ENCODE measurements at regions not wholly inside any gene's neighbourhood (a gene's known extent, or its start where the extent isn't known, plus 50 kb on each side); places are given as distances from the start of the nearest gene placed in this dataset.

GRCh38 chr5:118040496-118040895 lies 947.9 kb downstream of the DTWD2 start:
- Histone ChIP-seq H4K8ac (replicated peaks; ENCODE audit: insufficient read length, low read depth, low read length) (no peak overlapping the region), H3K4me2 (ENCODE audit: insufficient read depth, insufficient read length, low read length) (no peak overlapping the region), H2AFZ (ENCODE audit: low read length) (no peak overlapping the region), H2BK15ac (ENCODE audit: low read depth, low read length) (no peak overlapping the region), H3K18ac (ENCODE audit: insufficient read length, low read depth, low read length) (no peak overlapping the region), H3K27ac (ENCODE audit: insufficient read length, low read depth, low read length) (no peak overlapping the region), H3K27me3 (ENCODE audit: insufficient read depth, low read length) (no peaks in the 10 kb centered on the region), H3K14ac (ENCODE audit: insufficient read depth, low read length) (no peak overlapping the region), H4K20me1 (ENCODE audit: control insufficient read depth, insufficient read depth, insufficient read length) (no peaks in the 10 kb centered on the region), H2BK20ac (ENCODE audit: low read depth, low read length, poor library complexity, severe bottlenecking) (no peak overlapping the region), H4K91ac (ENCODE audit: insufficient read length, low read depth, low read length) (no peak overlapping the region), H3K23ac (ENCODE audit: insufficient read length, low read depth, low read length) (no peak overlapping the region), H3T11ph (ENCODE audit: low read length) (no peak overlapping the region), H2BK12ac (ENCODE audit: insufficient read length, low read depth, low read length) (no peak overlapping the region), H3K23me2 (ENCODE audit: insufficient read length, low read depth, low read length, poor library complexity, severe bottlenecking) (no peaks in the 10 kb centered on the region), H3K9me3 (ENCODE audit: control insufficient read depth, low read depth, low read length) (no peaks in the 10 kb centered on the region), H3K4me1 (ENCODE audit: insufficient read depth, low read length) (no peaks in the 10 kb centered on the region), H3K9ac (ENCODE audit: extremely low read depth, insufficient read length, low read length) (no peak overlapping the region), H4K5ac (ENCODE audit: insufficient read length, low read depth, low read length) (no peak overlapping the region), H2AK5ac (ENCODE audit: insufficient read length, low read length) (no peak overlapping the region), H2BK120ac (ENCODE audit: low read depth, low read length, poor library complexity, severe bottlenecking) (no peak overlapping the region), H2BK5ac (ENCODE audit: insufficient read length, low read length) (no peak overlapping the region), H3K79me1 (ENCODE audit: insufficient read depth, low read depth, low read length, poor library complexity, severe bottlenecking) (no peaks in the 10 kb centered on the region), H3K79me2 (ENCODE audit: insufficient read depth, low read length) (no peaks in the 10 kb centered on the region), H3K56ac (ENCODE audit: insufficient read length, low read depth, low read length) (no peak overlapping the region), H3K4ac (ENCODE audit: low read depth, low read length) (no peak overlapping the region)
- TF ChIP-seq CTCF (conservative IDR thresholded peaks at IDR 0.05) = no peak
- Mint-ChIP-seq H3K27me3 (ENCODE audit: low read depth) (no peaks in the 10 kb centered on the region), H3K4me3 (no peak overlapping the region), H3K4me1 (peaks cover 9 to 19% of the 10 kb centered on the region in 2 experiments), H3K36me3 (ENCODE audit: insufficient read depth in 1 of 3, low read depth in 3 of 3) (no peaks in the 10 kb centered on the region), H3K9me3 (no peaks in the 10 kb centered on the region), H3K27ac (no peak overlapping the region)
- no peak for DNase-seq
- no CpG with 5 or more reads among the region's 1 CpG for WGBS (ENCODE audit: extremely low coverage, insufficient read length, low lambda C conversion rate)
